PC-9 (cell line): ENCODE measurements at regions not wholly inside any gene's neighbourhood (a gene's known extent, or its start where the extent isn't known, plus 50 kb on each side); places are given as distances from the start of the nearest gene placed in this dataset.

Experiments used
- BruUV-seq: library from RNA; stranded (reverse); fragments of 400-500 nt; replicated peaks from 2 replicates; lab custom pipeline; 2021; lab: Mats Ljungman, UMichigan
- CTCF ChIA-PET: fragments of 300-600 bp; sonication (Branson Sonifier 250); formaldehyde crosslinking; loops from one replicate; lab custom pipeline; 2022; ENCODE audit warnings: antibody characterized with exemption; lab: Charles Lee
- POLR2A ChIA-PET: fragments of 300-600 bp; sonication (Branson Sonifier 250); formaldehyde crosslinking; loops from one replicate; lab custom pipeline; 2022; ENCODE audit warnings: antibody characterized with exemption; ENCODE audit not compliant: unreplicated experiment; lab: Charles Lee
- DNase-seq, 2 experiments: peaks; one replicate each; pipeline versions ENCODE4 v3.0.0 to v3.0.0-alpha.2; 2015 to 2022; ENCODE audit warnings: mixed read lengths in 1 of 2
- H2AFZ ChIP-seq: fragments of 200-600 bp; sonication (generic); 2 replicates; pipeline ENCODE4 v1.8.1; 2017; ENCODE audit warnings: antibody characterized with exemption
- H3F3A ChIP-seq: fragments of 200-600 bp; sonication (generic); 2 replicates; pipeline ENCODE4 v1.8.1; 2017; ENCODE audit warnings: antibody characterized with exemption, mild to moderate bottlenecking, low read depth; ENCODE audit not compliant: insufficient read depth
- H3K27ac ChIP-seq: fragments of 200-600 bp; sonication (generic); 2 replicates; pipeline ENCODE4 v1.6.1; 2016; ENCODE audit warnings: mixed run types
- H3K27me3 ChIP-seq: fragments of 200-600 bp; sonication (generic); 2 replicates; pipeline ENCODE4 v1.6.1; 2016; ENCODE audit warnings: low read depth, mixed run types; ENCODE audit not compliant: insufficient read depth
- H3K36me3 ChIP-seq: fragments of 200-600 bp; sonication (generic); 2 replicates; pipeline ENCODE4 v1.6.1; 2016; ENCODE audit warnings: low read depth, mixed run types
- H3K4me1 ChIP-seq: fragments of 200-600 bp; sonication (generic); replicated peaks from 2 replicates; pipeline ENCODE4 v1.6.1; 2016; ENCODE audit warnings: mixed run types; ENCODE audit not compliant: insufficient read depth
- H3K4me2 ChIP-seq: fragments of 200-600 bp; sonication (generic); 2 replicates; pipeline ENCODE4 v1.6.1; 2017; ENCODE audit warnings: mixed run types
- H3K4me3 ChIP-seq: fragments of 200-600 bp; sonication (generic); 2 replicates; pipeline ENCODE4 v1.6.1; 2016; ENCODE audit warnings: mixed run types
- H3K79me2 ChIP-seq: fragments of 200-600 bp; sonication (generic); 2 replicates; pipeline ENCODE4 v1.6.1; 2017; ENCODE audit warnings: low read depth, mixed run types
- H3K9me2 ChIP-seq: fragments of 200-600 bp; sonication (generic); 2 replicates; pipeline ENCODE4 v1.8.1; 2017; ENCODE audit warnings: mild to moderate bottlenecking; ENCODE audit not compliant: insufficient read depth
- H3K9me3 ChIP-seq: fragments of 200-600 bp; sonication (generic); 2 replicates; pipeline ENCODE4 v1.8.1; 2016; ENCODE audit warnings: low read depth; ENCODE audit not compliant: insufficient read depth
- H4K20me1 ChIP-seq: fragments of 200-600 bp; sonication (generic); 2 replicates; pipeline ENCODE4 v1.8.1; 2017; ENCODE audit not compliant: insufficient read depth
- EZH2 ChIP-seq: fragments of 200-600 bp; sonication (generic); IDR thresholded peaks from 2 replicates; pipeline ENCODE4 v1.8.0; 2017; ENCODE audit warnings: antibody characterized with exemption, low read depth
- intact Hi-C: fragments of 100-400 bp; cut with micrococcal nuclease; formaldehyde crosslinking; loops from one replicate; pipeline ENCODE4 v1.10.0; 2022; ENCODE audit not compliant: unreplicated experiment
- TF ChIP-seq, protein P1 (sequence below): fragments of 200-600 bp; sonication (generic); conservative IDR thresholded peaks from 2 replicates; pipeline ENCODE4 v1.6.1; 2017; ENCODE audit warnings: mixed run types, antibody characterized with exemption, mild to moderate bottlenecking, moderate library complexity

DNA sequence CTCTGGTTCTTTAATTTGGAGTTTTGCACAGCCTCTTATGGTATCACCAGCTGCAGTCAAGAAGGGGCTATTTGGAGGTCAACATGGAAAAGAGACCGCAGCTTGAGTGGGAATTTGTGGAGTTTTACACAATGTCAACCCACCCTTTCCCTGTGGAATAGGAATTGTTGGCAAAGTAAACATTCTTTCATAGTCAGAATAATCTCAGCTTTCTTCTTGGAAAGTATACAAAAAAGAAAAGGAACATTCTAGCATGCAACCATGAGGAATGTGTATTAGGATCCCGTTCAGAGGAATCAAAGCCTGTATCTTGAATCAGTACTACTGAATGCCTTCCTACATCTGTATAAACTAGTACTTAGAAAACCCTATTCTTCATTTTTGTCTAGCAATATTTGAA is 107.6 kb downstream of the LURAP1L start:
- DNase-seq = no peak
- no TSS peak for BruUV-seq
- Histone ChIP-seq H3K9me2 (no peaks in the 10 kb centered on the region), H3F3A (0 out of 2 replicates have a peak, but pooled peaks cover 3% of the 10 kb centered on the region), H3K27me3 (no peaks in the 10 kb centered on the region), H3K9me3 (no peaks in the 10 kb centered on the region), H3K36me3 (no peaks in the 10 kb centered on the region), H3K4me1 (peaks cover 17% of the 10 kb centered on the region), H3K79me2 (no peaks in the 10 kb centered on the region), H2AFZ (no peak overlapping the region), H4K20me1 (no peaks in the 10 kb centered on the region), H3K27ac (no peak overlapping the region), H3K4me3 (no peak overlapping the region), H3K4me2 (no peak overlapping the region)
- ChIA-PET CTCF (no interaction called here), POLR2A (no interaction called here)
- no peak for TF ChIP-seq EZH2
- TF ChIP-seq, protein P1, sequence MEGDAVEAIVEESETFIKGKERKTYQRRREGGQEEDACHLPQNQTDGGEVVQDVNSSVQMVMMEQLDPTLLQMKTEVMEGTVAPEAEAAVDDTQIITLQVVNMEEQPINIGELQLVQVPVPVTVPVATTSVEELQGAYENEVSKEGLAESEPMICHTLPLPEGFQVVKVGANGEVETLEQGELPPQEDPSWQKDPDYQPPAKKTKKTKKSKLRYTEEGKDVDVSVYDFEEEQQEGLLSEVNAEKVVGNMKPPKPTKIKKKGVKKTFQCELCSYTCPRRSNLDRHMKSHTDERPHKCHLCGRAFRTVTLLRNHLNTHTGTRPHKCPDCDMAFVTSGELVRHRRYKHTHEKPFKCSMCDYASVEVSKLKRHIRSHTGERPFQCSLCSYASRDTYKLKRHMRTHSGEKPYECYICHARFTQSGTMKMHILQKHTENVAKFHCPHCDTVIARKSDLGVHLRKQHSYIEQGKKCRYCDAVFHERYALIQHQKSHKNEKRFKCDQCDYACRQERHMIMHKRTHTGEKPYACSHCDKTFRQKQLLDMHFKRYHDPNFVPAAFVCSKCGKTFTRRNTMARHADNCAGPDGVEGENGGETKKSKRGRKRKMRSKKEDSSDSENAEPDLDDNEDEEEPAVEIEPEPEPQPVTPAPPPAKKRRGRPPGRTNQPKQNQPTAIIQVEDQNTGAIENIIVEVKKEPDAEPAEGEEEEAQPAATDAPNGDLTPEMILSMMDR = no peak
- intact Hi-C loops = no loop called here

DNA sequence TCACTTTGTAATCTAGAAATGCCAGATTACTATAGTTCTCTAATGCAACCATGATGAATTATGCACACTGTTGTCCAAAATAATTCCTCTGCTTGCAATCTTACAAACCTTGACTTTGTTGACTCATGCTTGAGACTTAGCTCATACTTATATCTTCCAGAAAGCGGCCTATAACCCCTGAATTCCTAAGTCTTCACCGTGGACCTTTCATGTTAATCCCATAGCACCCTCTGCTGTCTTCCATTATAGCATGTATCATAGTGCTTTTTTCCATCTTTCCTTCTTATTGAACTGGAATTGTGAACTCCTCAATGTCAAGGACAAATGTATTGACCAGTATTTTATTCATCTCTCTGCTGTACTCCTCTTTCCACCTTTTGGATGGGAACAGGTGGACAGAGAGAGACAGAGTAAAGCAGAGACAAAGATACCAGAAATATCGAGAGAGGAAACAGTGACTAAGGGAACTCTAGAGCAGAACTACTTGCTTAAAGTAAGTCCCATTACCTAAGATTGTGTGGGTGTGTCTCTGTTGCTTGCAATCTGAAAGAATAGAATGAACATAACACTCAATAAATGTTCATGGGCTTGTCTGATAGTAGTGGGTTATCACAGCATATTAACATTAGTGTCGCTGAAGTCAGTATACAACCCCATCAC is 110.0 kb downstream of the LURAP1L start:
- H3K36me3 ChIP-seq = no peaks in the 10 kb centered on the region
- no peak overlapping the region for H3K27ac ChIP-seq
- H3K4me2 ChIP-seq = no peak overlapping the region
- ChIA-PET POLR2A (no interaction called here), CTCF (interaction anchor here (0.6 to 1.0 kb wide), 4 partner anchors 108 to 162 kb away, joined by 3 to 6 read pairs (median 5); no protein-coding TSS in a partner anchor)
- H3K4me3 ChIP-seq = no peak overlapping the region
- H3K27me3 ChIP-seq = no peaks in the 10 kb centered on the region
- intact Hi-C loops = loop anchor here (1.0 to 2.0 kb wide), 3 partner anchors 100 to 162 kb away; partner anchors contain the start of gene LURAP1L
- H2AFZ ChIP-seq = no peak overlapping the region
- TF ChIP-seq, protein P1 = peak; percentile 49
- no peak for TF ChIP-seq EZH2
- H3K4me1 ChIP-seq = no peaks in the 10 kb centered on the region
- no peaks in the 10 kb centered on the region for H3K9me2 ChIP-seq
- peak in 1 of 2 experiments; percentile 34 for DNase-seq
- H3K9me3 ChIP-seq = no peaks in the 10 kb centered on the region
- H3F3A ChIP-seq = no peaks in the 10 kb centered on the region
- BruUV-seq = no TSS peak
- no peaks in the 10 kb centered on the region for H4K20me1 ChIP-seq
- H3K79me2 ChIP-seq = no peaks in the 10 kb centered on the region

DNA sequence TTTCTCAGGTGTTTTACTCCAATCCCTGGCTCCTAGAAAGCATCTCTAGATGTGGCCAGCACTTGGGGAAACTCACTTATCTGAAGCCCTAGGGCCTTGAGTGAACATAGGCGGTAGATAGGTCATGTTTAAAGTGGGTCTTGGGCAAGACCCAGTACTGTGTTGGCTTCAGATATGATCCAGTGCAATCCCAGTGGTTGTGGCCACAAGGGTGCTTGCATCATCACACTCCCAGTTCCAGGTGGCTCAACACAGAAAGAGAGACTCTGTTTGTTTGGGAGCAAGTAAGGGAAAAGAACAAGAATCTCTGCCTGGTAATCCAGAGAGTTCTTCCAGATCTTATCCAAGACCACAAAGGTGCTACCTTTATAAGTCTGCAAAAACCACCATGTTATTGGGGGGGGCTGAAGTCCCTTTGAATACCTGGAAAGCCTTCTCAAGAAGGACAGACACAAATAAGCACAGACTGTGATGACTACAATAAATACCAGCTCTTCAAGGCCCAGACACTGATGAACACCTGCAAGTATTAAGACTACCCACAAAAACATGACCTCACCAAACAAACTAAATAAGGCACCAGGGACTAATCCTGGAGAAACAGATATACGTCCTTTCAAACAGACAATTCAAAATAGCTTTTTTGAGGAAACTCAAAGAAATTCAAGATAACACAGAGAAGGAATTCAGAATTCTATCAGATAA is 114.7 kb downstream of the LURAP1L start:
- Histone ChIP-seq H3K27ac (no peak overlapping the region), H3K4me3 (no peak overlapping the region), H3K9me2 (no peaks in the 10 kb centered on the region), H3K4me1 (no peaks in the 10 kb centered on the region), H4K20me1 (no peaks in the 10 kb centered on the region), H3F3A (no peaks in the 10 kb centered on the region), H3K27me3 (no peaks in the 10 kb centered on the region), H3K4me2 (no peak overlapping the region), H3K79me2 (no peaks in the 10 kb centered on the region), H3K36me3 (no peaks in the 10 kb centered on the region), H3K9me3 (no peaks in the 10 kb centered on the region), H2AFZ (no peak overlapping the region)
- BruUV-seq = no TSS peak
- intact Hi-C loops = no loop called here
- DNase-seq = no peak
- TF ChIP-seq, protein P1 = no peak
- no peak for TF ChIP-seq EZH2
- CTCF ChIA-PET = no interaction called here
- POLR2A ChIA-PET = no interaction called here
